ENCODE measurements at regions not wholly inside any gene's neighbourhood (a gene's known extent, or its start where the extent isn't known, plus 50 kb on each side); places are given as distances from the start of the nearest gene placed in this dataset.

- TF ChIP-seq CTCF (IDR thresholded peaks at IDR 0.05), result peak; percentile 56 to 74 (median 62)
- TF ChIP-seq POLR2A (IDR thresholded peaks at IDR 0.05), result no peak
Measured at GRCh38 chrX:109890910-109891502, 111.9 kb upstream of the TMEM164 start.
